LNCaP clone FGC (cell line): ENCODE measurements at regions not wholly inside any gene's neighbourhood (a gene's known extent, or its start where the extent isn't known, plus 50 kb on each side); places are given as distances from the start of the nearest gene placed in this dataset.

Experiments
- DNase-seq: peaks from one replicate; pipeline ENCODE4 v3.0.0-alpha.2; 2011; ENCODE audit warnings: low read depth
- H3K4me3 ChIP-seq: 2 replicates; pipeline ENCODE4 v1.5.1; 2011; ENCODE audit warnings: mild to moderate bottlenecking, low read depth, low read length, control low read depth
- CTCF ChIP-seq: IDR thresholded peaks from 2 replicates; pipeline ENCODE4 v1.5.1; 2012; ENCODE audit warnings: mild to moderate bottlenecking; ENCODE audit not compliant: control insufficient read depth, insufficient read depth; ENCODE audit errors: extremely low read depth

GRCh38 chr22:19580291-19580890 lies 56.2 kb upstream of the CLDN5 start:
- TF ChIP-seq CTCF = no peak
- H3K4me3 ChIP-seq = no peak overlapping the region
- DNase-seq = no peak

GRCh38 chr22:19582033-19582693 lies 58.0 kb upstream of the CLDN5 start:
- no peak for DNase-seq
- no peak overlapping the region for H3K4me3 ChIP-seq
- no peak for TF ChIP-seq CTCF

- no peak for DNase-seq
- no peak for TF ChIP-seq CTCF
- H3K4me3 ChIP-seq = no peak overlapping the region
These were observed 62.9 kb upstream of the CLDN5 start for GRCh38 chr22:19586922-19587684.

- no peak overlapping the region for H3K4me3 ChIP-seq
- no peak for TF ChIP-seq CTCF
- DNase-seq = no peak
These were observed 66.5 kb upstream of the CLDN5 start for GRCh38 chr22:19590696-19591095.

GRCh38 chr22:19591568-19591967 lies 67.4 kb upstream of the CLDN5 start:
- no peak for TF ChIP-seq CTCF
- no peak overlapping the region for H3K4me3 ChIP-seq
- no peak for DNase-seq

GRCh38 chr22:19592464-19592863 lies 68.3 kb upstream of the CLDN5 start:
- no peak overlapping the region for H3K4me3 ChIP-seq
- no peak for TF ChIP-seq CTCF
- no peak for DNase-seq
